OCI-LY3 (cell line): ENCODE measurements at regions not wholly inside any gene's neighbourhood (a gene's known extent, or its start where the extent isn't known, plus 50 kb on each side); places are given as distances from the start of the nearest gene placed in this dataset.
A peak's percentile ranks its signal among the peaks of the same experiment; 100 is the strongest.
"Not testable (repeated sequence)": the region's sequence is repeated elsewhere in the genome, so short reads cannot be mapped to it uniquely, and the experiment has no call there.

Experiments used
- H2AFZ ChIP-seq: fragments of 200-600, 300-600 bp; shearing (Covaris generic); 2 replicates; pipeline ENCODE4 v1.6.0; 2014; ENCODE audit warnings: antibody characterized with exemption, low read depth, low read length
- H3K27ac ChIP-seq: fragments of 200-600, 300-600 bp; sonication (generic); 2 replicates; pipeline ENCODE4 v1.5.1; 2014; ENCODE audit warnings: mild to moderate bottlenecking, low read length, moderate library complexity, mixed read lengths
- H3K27me3 ChIP-seq: fragments of 200-600, 300-600 bp; sonication (generic); 2 replicates; pipeline ENCODE4 v1.6.1; 2014; ENCODE audit warnings: low read depth, low read length, mixed read lengths
- H3K36me3 ChIP-seq: fragments of 200-600, 300-600 bp; sonication (generic); replicated peaks from 2 replicates; pipeline ENCODE3; 2014; ENCODE audit warnings: low read depth, low read length, mixed read lengths
- H3K4me1 ChIP-seq: fragments of 300-600, 200-600 bp; sonication (generic); 2 replicates; pipeline ENCODE4 v1.6.1; 2014; ENCODE audit warnings: low read length, mixed read lengths
- H3K4me2 ChIP-seq: fragments of 200-600, 300-600 bp; sonication (generic); 2 replicates; pipeline ENCODE4 v1.6.1; 2014; ENCODE audit warnings: low read length, mixed read lengths
- H3K4me3 ChIP-seq: fragments of 300-600, 200-600 bp; sonication (generic); 2 replicates; pipeline ENCODE4 v1.5.1; 2014; ENCODE audit warnings: antibody characterized with exemption, mild to moderate bottlenecking, low read length, moderate library complexity
- H3K79me2 ChIP-seq: fragments of 300-600, 200-600 bp; shearing (Covaris generic); 2 replicates; pipeline ENCODE4 v1.6.1; 2014; ENCODE audit warnings: mild to moderate bottlenecking, low read length, mixed read lengths
- H3K9ac ChIP-seq: fragments of 300-600, 200-600 bp; shearing (Covaris generic); 2 replicates; pipeline ENCODE4 v1.6.0; 2014; ENCODE audit warnings: mild to moderate bottlenecking, low read length, moderate library complexity
- H3K9me3 ChIP-seq: fragments of 200-600, 300-600 bp; shearing (Covaris generic); 2 replicates; pipeline ENCODE4 v1.6.1; 2014; ENCODE audit warnings: low read length, mixed read lengths; ENCODE audit not compliant: insufficient read depth
- H4K20me1 ChIP-seq: fragments of 200-600, 300-600 bp; sonication (generic); 2 replicates; pipeline ENCODE4 v1.6.1; 2016; ENCODE audit warnings: low read length, mixed read lengths; ENCODE audit not compliant: insufficient read depth
- CTCF ChIP-seq: fragments of 200-600, 300-600 bp; sonication (generic); IDR thresholded peaks from 2 replicates; pipeline ENCODE4 v1.5.1; 2014; ENCODE audit warnings: antibody characterized with exemption, low read length, low read depth
- EZH2phosphoT487 ChIP-seq: fragments of 200-600 bp; shearing (Covaris generic); IDR thresholded peaks from 2 replicates; pipeline ENCODE4 v1.6.1; 2018; ENCODE audit warnings: antibody characterized with exemption, mixed run types, low read depth

DNA sequence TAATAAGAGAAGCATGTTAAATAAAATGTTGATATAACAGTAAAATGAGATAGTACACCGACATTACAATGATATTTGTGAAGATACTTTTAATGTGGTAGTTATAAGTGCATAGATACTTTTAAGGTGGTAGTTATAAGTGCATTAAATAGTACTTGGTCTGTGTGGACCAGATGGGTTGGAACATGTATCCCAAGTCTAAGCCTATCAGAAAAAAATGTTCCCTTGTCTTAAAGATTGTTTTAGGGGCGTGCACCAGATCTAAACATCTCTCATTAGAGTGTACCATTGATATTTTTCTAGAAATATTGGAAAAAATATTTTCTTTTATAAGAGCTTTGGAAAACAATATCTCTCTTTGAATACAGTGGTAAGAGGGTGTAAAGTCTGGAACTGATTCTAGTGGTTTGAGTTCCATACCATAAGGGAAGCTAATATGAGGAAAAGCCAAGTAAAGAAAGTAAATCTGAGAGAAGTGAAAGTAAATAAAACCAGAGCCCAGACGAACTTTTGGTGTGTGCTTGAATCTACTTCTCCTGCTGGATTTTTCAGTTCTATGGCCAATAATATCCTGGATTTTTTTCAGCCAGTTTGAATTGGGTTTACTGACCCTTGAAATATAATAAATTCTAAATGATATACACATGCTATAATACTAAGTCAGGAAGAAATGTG lies 175.3 kb downstream of the MBL2 start:
- Histone ChIP-seq H4K20me1 (no peaks in the 10 kb centered on the region), H3K27ac (no peak overlapping the region), H2AFZ (no peak overlapping the region), H3K4me2 (peak overlapping the region; percentile 58), H3K9ac (no peak overlapping the region), H3K4me3 (peak overlapping the region; percentile 58), H3K27me3 (no peaks in the 10 kb centered on the region), H3K4me1 (0 out of 2 replicates have a peak, but pooled peaks cover 4% of the 10 kb centered on the region), H3K79me2 (no peaks in the 10 kb centered on the region), H3K9me3 (no peaks in the 10 kb centered on the region), H3K36me3 (no peaks in the 10 kb centered on the region)
- TF ChIP-seq CTCF = no peak
- no peak for TF ChIP-seq EZH2phosphoT487

GRCh38 chr10:52598936-52599335 lies 173.6 kb downstream of the MBL2 start:
- H3K27me3 ChIP-seq = no peaks in the 10 kb centered on the region
- no peaks in the 10 kb centered on the region for H3K36me3 ChIP-seq
- no peak overlapping the region for H2AFZ ChIP-seq
- H3K4me2 ChIP-seq = no peak overlapping the region
- no peaks in the 10 kb centered on the region for H3K9me3 ChIP-seq
- no peak overlapping the region for H3K27ac ChIP-seq
- H3K9ac ChIP-seq = no peak overlapping the region
- TF ChIP-seq EZH2phosphoT487 (no peak), CTCF (no peak)
- no peaks in the 10 kb centered on the region for H4K20me1 ChIP-seq
- no peaks in the 10 kb centered on the region for H3K79me2 ChIP-seq
- H3K4me3 ChIP-seq = no peak overlapping the region
- H3K4me1 ChIP-seq = 0 out of 2 replicates have a peak, but pooled peaks cover 4% of the 10 kb centered on the region

- H2AFZ ChIP-seq = no peak overlapping the region; the same call in 1 of the 2 replicates
- H3K4me3 ChIP-seq = no peak overlapping the region
- TF ChIP-seq EZH2phosphoT487 (no peak), CTCF (no peak)
- no peaks in the 10 kb centered on the region for H4K20me1 ChIP-seq
- H3K4me1 ChIP-seq = 0 out of 2 replicates have a peak, but pooled peaks cover 4% of the 10 kb centered on the region
- no peaks in the 10 kb centered on the region for H3K36me3 ChIP-seq
- H3K79me2 ChIP-seq = no peaks in the 10 kb centered on the region
- H3K9ac ChIP-seq = no peak overlapping the region
- H3K27ac ChIP-seq = no peak overlapping the region
- H3K27me3 ChIP-seq = no peaks in the 10 kb centered on the region
- no peak overlapping the region for H3K4me2 ChIP-seq
- no peaks in the 10 kb centered on the region for H3K9me3 ChIP-seq
These were observed 172.9 kb downstream of the MBL2 start for GRCh38 chr10:52599551-52600200.

DNA sequence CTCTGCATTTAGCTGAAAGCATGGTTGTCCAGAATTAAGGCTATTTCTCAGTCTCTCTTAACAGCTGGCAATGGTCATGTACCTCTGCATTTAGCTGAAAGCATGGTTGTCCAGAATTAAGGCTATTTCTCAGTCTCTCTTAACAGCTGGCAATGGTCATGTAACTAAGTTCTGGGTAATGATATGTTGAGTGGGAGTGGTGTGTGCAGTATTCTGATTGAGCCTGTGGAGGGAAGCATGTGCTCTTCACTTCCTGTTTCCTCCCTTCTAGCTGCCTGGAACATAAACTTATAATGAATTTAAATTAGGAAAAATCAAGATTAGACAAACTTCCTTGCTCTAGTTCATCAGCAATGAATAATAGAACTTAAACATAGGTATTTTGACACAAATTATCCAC lies 168.5 kb downstream of the MBL2 start:
- not testable (repeated sequence) for H4K20me1 ChIP-seq, H3K79me2 ChIP-seq, H3K27ac ChIP-seq, H3K4me3 ChIP-seq, H3K9me3 ChIP-seq, H2AFZ ChIP-seq, H3K4me2 ChIP-seq, H3K9ac ChIP-seq, H3K4me1 ChIP-seq, H3K36me3 ChIP-seq, H3K27me3 ChIP-seq
